ENCODE measurements at regions not wholly inside any gene's neighbourhood (a gene's known extent, or its start where the extent isn't known, plus 50 kb on each side); places are given as distances from the start of the nearest gene placed in this dataset.

- TF ChIP-seq CTCF (IDR thresholded peaks at IDR 0.05; ENCODE audit: insufficient read depth, low read length, poor library complexity, severe bottlenecking) (no peak), EZH2phosphoT487 (conservative IDR thresholded peaks at IDR 0.05; ENCODE audit: low read length) (no peak)
Observed at GRCh38 chrX:39690541-39691415, 407.0 kb downstream of the BCOR start.
